ENCODE measurements at regions not wholly inside any gene's neighbourhood (a gene's known extent, or its start where the extent isn't known, plus 50 kb on each side); places are given as distances from the start of the nearest gene placed in this dataset.

- Histone ChIP-seq H3K27me3 (ENCODE audit: control insufficient read depth, insufficient read depth, low read length) (no peaks in the 10 kb centered on the region), H2BK20ac (ENCODE audit: low read depth, low read length) (no peak overlapping the region), H2BK15ac (ENCODE audit: low read depth, low read length) (no peak overlapping the region), H3K9ac (ENCODE audit: low read depth, low read length) (no peak overlapping the region), H4K91ac (ENCODE audit: insufficient read depth, low read depth, low read length) (no peak overlapping the region), H2AK9ac (replicated peaks; ENCODE audit: low read depth, low read length, poor library complexity) (no peak overlapping the region), H3K4me2 (ENCODE audit: low read depth, low read length) (no peak overlapping the region), H3K4me1 (ENCODE audit: control insufficient read depth, insufficient read depth, low read length) (no peaks in the 10 kb centered on the region), H3K36me3 (ENCODE audit: control insufficient read depth, insufficient read depth, low read length) (no peaks in the 10 kb centered on the region), H3K14ac (replicated peaks; ENCODE audit: low read depth, low read length) (no peak overlapping the region), H3K79me1 (ENCODE audit: low read depth in 1 of 2, low read length in 2 of 2) (no peaks in the 10 kb centered on the region), H4K20me1 (ENCODE audit: insufficient read depth, low read length) (no peaks in the 10 kb centered on the region), H2AFZ (replicated peaks; ENCODE audit: low read length, poor library complexity) (no peak overlapping the region), H4K8ac (ENCODE audit: low read depth in 2 of 2, low read length in 2 of 2) (no peak overlapping the region), H3K4me3 (ENCODE audit: insufficient read depth, low read depth, low read length) (no peak overlapping the region), H3K18ac (ENCODE audit: low read depth, low read length) (no peak overlapping the region), H3K56ac (ENCODE audit: extremely low read depth, insufficient read depth, low read length) (no peak overlapping the region), H3K9me3 (ENCODE audit: control insufficient read depth, insufficient read depth, low read length) (peaks cover 65% of the 10 kb centered on the region), H3K23ac (ENCODE audit: low read depth, low read length) (no peak overlapping the region), H2AK5ac (ENCODE audit: low read depth, low read length) (no peak overlapping the region), H2BK120ac (ENCODE audit: low read depth, low read length) (no peak overlapping the region), H3K9me1 (ENCODE audit: insufficient read depth, low read length) (no peaks in the 10 kb centered on the region), H2BK5ac (ENCODE audit: low read depth, low read length, poor library complexity, severe bottlenecking) (no peak overlapping the region), H4K5ac (ENCODE audit: low read depth, low read length) (no peak overlapping the region), H3K4ac (ENCODE audit: low read depth, low read length) (no peak overlapping the region), H3K27ac (ENCODE audit: insufficient read depth, low read length) (no peak overlapping the region)
- ChIA-PET POLR2A (ENCODE audit: unreplicated experiment) (no interaction called here), CTCF (no interaction called here)
- no peak for DNase-seq
- no TSS peak for BruUV-seq (replicated peaks)
- dilution Hi-C loops (cut with HindIII; ENCODE audit: low sequenced_read_pairs, unreplicated experiment) (no loop called here), in situ Hi-C loops (cut with MboI; ENCODE audit: low sequenced_read_pairs) (no loop called here), intact Hi-C loops (cut with micrococcal nuclease) (no loop called here)
- no CpG with 5 or more reads among the region's 7 CpGs for WGBS, 2 experiments (ENCODE audit: extremely low coverage in 2 of 2, insufficient read length in 1 of 2)
- TF ChIP-seq RAD21 (IDR thresholded peaks at IDR 0.05; ENCODE audit: low read length) (no peak), RFX5 (IDR thresholded peaks at IDR 0.05; ENCODE audit: low read depth, low read length) (no peak), CHD1 (IDR thresholded peaks at IDR 0.05; ENCODE audit: low read depth, low read length) (no peak), POLR2A (IDR thresholded peaks at IDR 0.05; ENCODE audit: low read depth, low read length) (no peak)
- no peak for ATAC-seq (ENCODE audit: low read depth)
Measured at GRCh38 chr6:168373389-168373788, 53.8 kb upstream of the DACT2 start.
